Smooth muscle cell (in vitro differentiated cells): ENCODE measurements at regions not wholly inside any gene's neighbourhood (a gene's known extent, or its start where the extent isn't known, plus 50 kb on each side); places are given as distances from the start of the nearest gene placed in this dataset.
A peak's percentile ranks its signal among the peaks of the same experiment; 100 is the strongest.

Experiments
- DNase-seq: peaks from one replicate; lab custom pipeline; 2025; ENCODE audit not compliant: unreplicated experiment; lab: John Stamatoyannopoulos, UW
- H2AFZ ChIP-seq: fragments of 200-600 bp; sonication (generic); 2 replicates; pipeline ENCODE4 v1.6.0; 2016; ENCODE audit warnings: antibody characterized with exemption, low read depth, mild to moderate bottlenecking
- H3F3A ChIP-seq: fragments of 200-600 bp; sonication (generic); 2 replicates; pipeline ENCODE4 v1.6.0; 2017; ENCODE audit warnings: antibody characterized with exemption, low read depth
- H3K27ac ChIP-seq: fragments of 200-600 bp; sonication (generic); 2 replicates; pipeline ENCODE4 v1.5.1; 2016; ENCODE audit warnings: low read depth, mild to moderate bottlenecking
- H3K27me3 ChIP-seq: fragments of 200-600 bp; sonication (generic); 2 replicates; pipeline ENCODE4 v1.6.1; 2016; ENCODE audit warnings: low read depth, mild to moderate bottlenecking
- H3K36me3 ChIP-seq: fragments of 200-600 bp; sonication (generic); 2 replicates; pipeline ENCODE4 v1.5.1; 2016; ENCODE audit warnings: low read depth
- H3K4me1 ChIP-seq: fragments of 200-600 bp; sonication (generic); 2 replicates; pipeline ENCODE4 v1.5.1; 2016; ENCODE audit warnings: low read depth
- H3K4me2 ChIP-seq: fragments of 200-600 bp; sonication (generic); 2 replicates; pipeline ENCODE4 v1.6.0; 2016; ENCODE audit warnings: mild to moderate bottlenecking
- H3K4me3 ChIP-seq: fragments of 200-600 bp; sonication (generic); 2 replicates; pipeline ENCODE4 v1.5.1; 2016; ENCODE audit warnings: mild to moderate bottlenecking
- H3K79me2 ChIP-seq: fragments of 200-600 bp; sonication (generic); 2 replicates; pipeline ENCODE4 v1.6.0; 2016; ENCODE audit warnings: low read depth, mild to moderate bottlenecking
- H3K9ac ChIP-seq: fragments of 200-600 bp; sonication (generic); 2 replicates; pipeline ENCODE4 v1.6.0; 2016; ENCODE audit warnings: low read depth
- H3K9me3 ChIP-seq: fragments of 200-600 bp; sonication (generic); replicated peaks from 2 replicates; pipeline ENCODE4 v1.5.1; 2016; ENCODE audit warnings: low read depth
- H4K20me1 ChIP-seq: fragments of 200-600 bp; sonication (generic); 2 replicates; pipeline ENCODE4 v1.6.0; 2016; ENCODE audit warnings: low read depth
- CTCF ChIP-seq: fragments of 200-600 bp; sonication (generic); IDR thresholded peaks from 2 replicates; pipeline ENCODE4 v1.5.1; 2017; ENCODE audit warnings: borderline replicate concordance, mild to moderate bottlenecking, antibody characterized with exemption; ENCODE audit not compliant: insufficient read depth, poor library complexity, severe bottlenecking
- WGBS: methylation state at CpG from one replicate; pipeline ENCODE4 v1.1.7; 2016; ENCODE audit warnings: low lambda C conversion rate; 5-methylcytosine and 5-hydroxymethylcytosine counted together

- Histone ChIP-seq H3K27me3 (no peaks in the 10 kb centered on the region), H3K4me3 (no peak overlapping the region), H2AFZ (peak overlapping the region; percentile 13), H3K4me1 (peaks cover 7% of the 10 kb centered on the region), H3K9ac (no peak overlapping the region), H3K4me2 (peak overlapping the region; percentile 57), H3F3A (no peaks in the 10 kb centered on the region), H3K79me2 (no peaks in the 10 kb centered on the region), H3K9me3 (no peaks in the 10 kb centered on the region), H3K36me3 (no peaks in the 10 kb centered on the region), H4K20me1 (no peaks in the 10 kb centered on the region), H3K27ac (peak overlapping the region; percentile 49)
- WGBS: 10% methylated on average over 4 of the region's 4 CpGs
- no peak for TF ChIP-seq CTCF
- no peak for DNase-seq
Observed at GRCh38 chr13:107251341-107251740, 683.4 kb upstream of the ARGLU1 start.

DNA sequence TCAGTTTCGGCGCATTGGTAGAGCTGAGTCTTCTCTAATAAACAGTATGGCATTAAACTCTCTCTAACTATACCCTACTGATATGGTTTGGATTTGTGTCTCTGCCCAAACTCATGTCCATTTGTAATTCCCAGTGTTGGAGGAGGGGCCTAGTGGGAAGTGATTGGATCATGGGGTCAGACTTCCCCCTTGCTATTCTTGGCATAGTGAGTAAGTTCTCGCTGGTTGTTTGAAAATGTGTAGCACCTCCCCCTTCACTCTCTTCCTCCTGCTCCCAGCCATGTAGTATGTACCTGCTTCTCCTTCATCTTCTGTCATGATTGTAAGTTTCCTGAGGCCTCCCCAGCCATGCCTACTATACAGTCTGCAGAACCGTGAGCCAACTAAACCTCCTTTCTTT lies 682.7 kb upstream of the ARGLU1 start:
- Histone ChIP-seq H3K27ac (peak overlapping the region; percentile 49), H3K36me3 (no peaks in the 10 kb centered on the region), H3K4me1 (peaks cover 7% of the 10 kb centered on the region), H3K9ac (no peak overlapping the region), H3K79me2 (no peaks in the 10 kb centered on the region), H3K9me3 (no peaks in the 10 kb centered on the region), H3K4me3 (no peak overlapping the region), H4K20me1 (no peaks in the 10 kb centered on the region), H2AFZ (no peak overlapping the region), H3K27me3 (no peaks in the 10 kb centered on the region), H3K4me2 (peak overlapping the region; percentile 57), H3F3A (no peaks in the 10 kb centered on the region)
- DNase-seq: no peak
- WGBS: 77% methylated on average over 4 of the region's 4 CpGs
- no peak for TF ChIP-seq CTCF

- Histone ChIP-seq H3K79me2 (no peaks in the 10 kb centered on the region), H3K27ac (no peak overlapping the region), H2AFZ (no peak overlapping the region), H3K4me3 (no peak overlapping the region), H3K27me3 (no peaks in the 10 kb centered on the region), H3K9ac (no peak overlapping the region), H3K4me2 (no peak overlapping the region), H3F3A (no peaks in the 10 kb centered on the region), H4K20me1 (no peaks in the 10 kb centered on the region), H3K36me3 (no peaks in the 10 kb centered on the region), H3K4me1 (no peaks in the 10 kb centered on the region), H3K9me3 (no peaks in the 10 kb centered on the region)
- no peak for TF ChIP-seq CTCF
- 93% methylated on average over 2 of the region's 2 CpGs for WGBS
- no peak for DNase-seq
Observed at GRCh38 chr13:107244241-107244640, 676.3 kb upstream of the ARGLU1 start.

DNA sequence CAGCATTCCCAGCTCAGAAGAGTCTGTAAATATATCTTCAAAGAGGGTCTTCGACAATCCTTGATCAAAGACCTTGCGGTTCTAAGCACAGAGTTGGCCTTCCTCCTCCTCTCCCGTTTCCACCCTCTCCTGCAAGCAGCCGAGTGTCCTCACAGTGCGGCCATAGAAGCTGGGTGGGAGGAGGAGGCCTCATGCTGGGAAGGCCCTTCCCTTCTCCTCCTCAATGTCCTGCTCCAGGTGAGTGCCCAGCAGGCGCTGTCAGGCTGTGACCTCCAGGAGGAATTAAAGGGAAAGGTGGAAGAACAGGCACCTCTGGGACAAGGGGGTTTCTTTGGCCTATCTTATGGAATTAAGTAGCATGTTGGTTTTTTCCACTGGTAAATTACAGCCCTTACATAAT lies 674.2 kb upstream of the ARGLU1 start:
- H3K36me3 ChIP-seq: no peaks in the 10 kb centered on the region
- no peak overlapping the region for H2AFZ ChIP-seq
- no peaks in the 10 kb centered on the region for H4K20me1 ChIP-seq
- no peak overlapping the region for H3K4me3 ChIP-seq
- H3K79me2 ChIP-seq: no peaks in the 10 kb centered on the region
- H3K4me1 ChIP-seq: no peaks in the 10 kb centered on the region
- DNase-seq: no peak
- H3K27ac ChIP-seq: no peak overlapping the region
- H3K9me3 ChIP-seq: no peaks in the 10 kb centered on the region
- no peaks in the 10 kb centered on the region for H3F3A ChIP-seq
- 93% methylated on average over 6 of the region's 6 CpGs for WGBS
- H3K4me2 ChIP-seq: no peak overlapping the region
- H3K27me3 ChIP-seq: no peaks in the 10 kb centered on the region
- no peak for TF ChIP-seq CTCF
- no peak overlapping the region for H3K9ac ChIP-seq
